DOHH2 (cell line): ENCODE measurements at regions not wholly inside any gene's neighbourhood (a gene's known extent, or its start where the extent isn't known, plus 50 kb on each side); places are given as distances from the start of the nearest gene placed in this dataset.

Experiments used
- CTCF ChIP-seq: fragments of 200-600 bp; sonication (generic); IDR thresholded peaks from one replicate; pipeline ENCODE4 v1.5.1; 2014; ENCODE audit warnings: antibody characterized with exemption, mild to moderate bottlenecking, low read depth, low read length; ENCODE audit not compliant: poor library complexity, severe bottlenecking
- EZH2phosphoT487 ChIP-seq: fragments of 200-600 bp; sonication (generic); IDR thresholded peaks from 2 replicates; pipeline ENCODE4 v1.6.1; 2017; ENCODE audit warnings: borderline replicate concordance, mild to moderate bottlenecking, antibody characterized with exemption, low read length, moderate library complexity, mixed read lengths

- TF ChIP-seq CTCF (no peak), EZH2phosphoT487 (no peak)
Observed at GRCh38 chr1:214923278-214923915, 159.1 kb upstream of the KCNK2 start.
